NCI-H226 (cell line): ENCODE measurements at regions not wholly inside any gene's neighbourhood (a gene's known extent, or its start where the extent isn't known, plus 50 kb on each side); places are given as distances from the start of the nearest gene placed in this dataset.
A peak's percentile ranks its signal among the peaks of the same experiment; 100 is the strongest.

Experiments
- DNase-seq: peaks from one replicate; pipeline ENCODE4 v3.0.0-alpha.2; 2015

DNA sequence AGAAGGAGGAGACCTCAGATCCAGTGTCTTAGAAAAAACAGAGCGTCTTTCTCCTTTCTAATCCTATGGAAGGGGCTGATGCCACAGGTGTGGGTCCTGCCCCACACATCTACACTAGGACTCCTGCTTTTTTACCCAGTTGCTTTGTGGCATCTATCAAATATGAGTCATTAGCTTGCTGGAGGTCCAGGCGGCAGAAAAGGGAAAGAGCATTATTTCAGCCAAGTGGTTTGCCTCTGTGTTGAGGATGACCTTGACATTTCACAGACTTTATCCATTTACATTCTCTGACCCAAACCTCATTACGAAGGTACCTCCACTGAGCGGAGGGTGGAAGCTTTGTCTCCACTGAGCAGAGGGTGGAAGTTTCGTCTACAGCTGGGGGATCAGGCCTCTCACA is 308.4 kb upstream of the KLF6 start:
- no peak for DNase-seq

DNA sequence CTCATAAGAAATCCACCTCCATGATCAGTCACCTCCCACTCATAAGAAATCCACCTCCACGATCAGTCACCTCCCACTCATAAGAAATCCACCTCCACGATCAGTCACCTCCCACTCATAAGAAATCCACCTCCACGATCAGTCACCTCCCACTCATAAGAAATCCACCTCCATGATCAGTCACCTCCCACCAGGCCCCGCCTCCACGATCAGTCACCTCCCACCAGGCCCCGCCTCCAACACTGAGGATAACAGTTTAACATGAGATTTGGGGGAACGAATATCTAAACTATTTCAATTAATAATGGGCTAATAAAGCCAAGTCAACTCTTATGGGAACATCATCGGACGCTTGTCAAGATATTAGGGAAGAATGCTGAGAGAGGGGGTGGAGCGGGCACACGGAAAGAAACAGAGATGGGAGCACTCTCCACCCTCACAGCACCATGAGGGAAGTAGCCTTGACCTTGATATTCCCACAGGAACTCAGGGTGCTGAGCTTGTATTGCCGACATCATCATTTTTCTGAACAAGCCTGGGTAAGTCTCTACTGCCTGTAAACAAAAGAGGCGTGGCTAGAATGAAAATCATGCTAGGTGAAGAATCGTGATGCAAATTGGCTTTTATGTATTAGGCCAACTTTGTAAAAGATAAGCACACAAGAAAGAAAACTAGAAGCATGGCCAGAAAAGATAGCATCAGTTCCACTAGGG is 303.5 kb upstream of the KLF6 start:
- DNase-seq = no peak

GRCh38 chr10:4086131-4086898 is 301.3 kb upstream of the KLF6 start:
- no peak for DNase-seq

- peak; percentile 59 for DNase-seq
These were observed 298.5 kb upstream of the KLF6 start for GRCh38 chr10:4083509-4084003.

DNA sequence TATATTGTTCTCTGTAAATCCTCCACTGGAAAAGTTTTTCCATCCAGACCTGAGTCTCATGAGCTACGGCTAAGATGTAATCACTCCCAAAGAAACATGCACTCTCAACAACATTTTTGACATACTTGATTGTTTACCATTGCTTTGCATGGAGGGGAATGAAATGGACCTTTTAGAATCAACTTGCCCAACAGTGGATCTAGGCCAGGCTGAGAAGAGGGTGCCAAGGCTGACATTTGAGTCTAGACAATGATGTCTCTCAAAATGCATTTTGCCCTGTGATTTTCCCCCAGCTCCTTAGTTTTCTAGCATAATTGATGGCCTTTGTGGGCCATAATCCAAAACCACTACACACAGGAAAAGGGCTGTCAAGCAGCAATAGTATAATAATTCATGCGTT is 297.9 kb upstream of the KLF6 start:
- DNase-seq = peak; percentile 62

GRCh38 chr10:4081685-4082111 is 296.7 kb upstream of the KLF6 start:
- DNase-seq = no peak

DNA sequence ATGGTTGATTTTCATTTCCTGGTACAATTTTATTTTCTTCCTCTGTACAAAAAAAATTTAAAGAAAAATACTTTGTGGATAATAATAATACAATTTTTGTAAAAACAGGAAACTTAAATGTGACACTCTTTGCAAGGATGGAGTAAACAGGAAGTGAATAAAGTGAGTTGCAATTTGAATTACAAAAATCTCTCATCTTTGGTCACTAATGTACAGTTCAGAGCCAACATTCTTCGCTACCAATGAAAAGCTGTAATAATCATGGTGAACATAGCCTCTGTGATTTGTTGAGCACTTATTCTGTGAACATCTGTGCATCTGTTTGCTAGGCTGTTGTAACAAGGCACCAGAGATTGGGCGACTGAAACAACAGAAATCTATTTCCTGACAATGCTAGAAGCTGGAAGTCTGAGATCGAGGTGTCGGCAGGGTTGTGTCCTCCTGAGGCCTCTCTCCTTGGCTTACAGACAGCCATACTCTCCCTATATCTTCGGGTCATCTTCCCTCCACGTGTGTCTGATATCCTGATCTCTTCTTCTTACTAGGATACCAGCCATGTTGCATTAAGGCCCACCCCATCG is 295.3 kb upstream of the KLF6 start:
- DNase-seq = no peak

GRCh38 chr10:4079803-4080202 is 294.8 kb upstream of the KLF6 start:
- no peak for DNase-seq

- no peak for DNase-seq
These were observed 292.8 kb upstream of the KLF6 start for GRCh38 chr10:4077804-4078203.

DNA sequence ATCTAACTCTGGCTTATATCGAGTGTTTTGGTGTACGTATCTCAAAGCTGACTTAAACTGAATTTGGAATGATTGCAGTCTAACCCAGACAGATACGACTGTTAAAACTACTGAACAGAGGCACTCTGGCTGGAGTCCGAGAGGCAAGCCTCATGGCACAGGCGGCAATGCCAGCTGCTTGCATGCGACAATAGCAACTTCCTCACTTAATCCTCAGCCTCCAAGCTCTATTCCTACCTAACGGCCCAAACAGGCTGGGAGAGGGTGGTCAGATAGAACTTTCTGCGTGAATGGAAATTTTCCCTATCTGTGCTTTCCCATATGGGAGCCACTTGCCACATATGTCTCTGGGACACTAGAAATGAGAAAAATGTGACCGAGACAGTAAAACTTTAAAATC is 292.0 kb upstream of the KLF6 start:
- DNase-seq = no peak

GRCh38 chr10:4075443-4075842 is 290.4 kb upstream of the KLF6 start:
- no peak for DNase-seq

GRCh38 chr10:4074545-4075407 is 289.8 kb upstream of the KLF6 start:
- DNase-seq = no peak

DNA sequence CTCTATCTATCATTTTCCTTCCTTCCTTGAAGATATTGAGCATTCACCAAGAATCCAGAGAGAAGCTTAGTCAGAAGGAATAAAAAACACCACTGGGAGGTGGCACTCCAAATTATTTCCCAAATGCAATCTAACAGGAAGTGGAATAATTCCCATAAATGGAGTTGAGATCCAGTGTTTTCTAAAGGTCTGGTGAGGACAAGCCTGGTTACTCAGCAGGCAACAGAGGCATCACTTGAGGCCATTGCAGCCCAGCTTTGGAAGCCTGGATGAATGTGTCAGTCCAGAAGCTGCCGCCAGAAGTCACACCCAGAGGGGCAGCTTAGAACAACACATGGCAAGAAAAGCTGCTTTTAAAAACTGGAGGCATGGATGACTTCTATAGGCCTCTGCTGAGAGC is 288.9 kb upstream of the KLF6 start:
- DNase-seq = no peak

DNA sequence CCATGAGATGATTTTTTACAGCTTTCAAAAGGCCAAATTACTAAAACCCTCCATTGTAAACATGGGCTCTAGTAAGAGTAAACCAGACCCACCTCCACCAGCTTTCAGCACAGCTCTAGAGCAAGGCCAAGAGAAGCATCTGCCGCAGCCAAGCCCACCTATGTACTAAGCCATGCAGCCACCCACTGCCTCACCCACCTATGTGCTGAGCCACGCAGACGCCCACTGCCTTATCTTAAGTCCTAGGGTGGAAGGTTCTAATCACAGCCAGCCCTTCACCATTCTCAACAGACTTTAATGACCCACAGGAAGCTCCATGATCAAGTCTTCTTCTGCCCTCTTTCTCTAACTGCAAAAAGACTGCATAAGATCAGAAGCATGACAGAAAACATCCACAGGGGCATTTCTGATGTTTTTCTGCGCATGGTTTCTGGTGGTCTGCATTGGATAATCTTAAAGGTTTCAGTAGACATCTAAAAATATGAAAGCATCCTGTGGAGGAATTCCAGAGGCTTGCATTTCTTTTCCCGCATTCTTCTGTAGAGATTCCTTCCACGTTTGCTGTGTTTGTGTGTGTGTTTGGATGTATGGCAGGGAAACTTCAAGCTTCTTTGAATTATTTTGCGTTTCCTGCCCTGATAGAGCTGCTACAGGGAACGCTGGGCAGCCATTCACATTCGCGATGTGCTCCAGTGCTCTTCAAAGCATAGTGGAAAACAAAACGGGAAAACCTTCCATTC is 286.1 kb upstream of the KLF6 start:
- DNase-seq = no peak

GRCh38 chr10:4070184-4070583 is 285.2 kb upstream of the KLF6 start:
- no peak for DNase-seq

DNA sequence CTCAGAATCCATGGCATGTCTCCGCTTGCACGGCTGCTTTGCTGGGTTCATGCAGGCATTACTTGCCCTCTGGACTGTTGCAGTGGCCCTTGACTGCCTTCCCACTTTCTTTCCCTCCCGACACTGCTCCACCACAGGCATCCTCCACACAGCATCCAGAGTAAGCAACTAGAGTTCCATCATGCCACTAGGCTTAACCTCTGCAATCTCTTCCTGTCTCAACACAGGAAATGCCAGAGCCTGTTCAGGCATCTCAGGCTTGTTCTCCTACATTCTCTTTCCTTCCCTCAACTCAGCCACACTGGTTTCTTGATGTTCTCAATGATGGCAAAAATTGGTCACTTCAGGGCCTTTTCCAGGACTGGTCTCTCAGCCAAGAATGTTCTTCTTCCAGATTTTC is 284.5 kb upstream of the KLF6 start:
- peak; percentile 17 for DNase-seq

DNA sequence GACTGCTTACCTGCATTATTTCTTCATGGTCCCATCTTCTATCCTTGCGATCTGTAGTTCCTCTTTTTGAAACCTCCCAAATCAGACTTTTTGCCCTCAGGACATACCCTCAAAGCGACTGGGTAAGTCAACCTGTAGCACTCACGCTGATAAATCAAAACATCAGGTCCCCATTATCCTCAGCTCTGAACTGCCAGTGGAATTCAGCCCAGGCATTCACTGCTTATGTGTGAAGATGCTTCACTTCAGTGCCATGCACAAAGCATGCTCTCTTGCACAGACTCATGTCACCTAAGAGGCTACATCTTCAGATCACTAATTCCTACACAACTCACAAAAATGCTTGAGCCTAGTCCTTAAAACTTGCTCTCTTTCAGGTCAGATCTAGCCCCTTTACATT is 283.6 kb upstream of the KLF6 start:
- no peak for DNase-seq

DNA sequence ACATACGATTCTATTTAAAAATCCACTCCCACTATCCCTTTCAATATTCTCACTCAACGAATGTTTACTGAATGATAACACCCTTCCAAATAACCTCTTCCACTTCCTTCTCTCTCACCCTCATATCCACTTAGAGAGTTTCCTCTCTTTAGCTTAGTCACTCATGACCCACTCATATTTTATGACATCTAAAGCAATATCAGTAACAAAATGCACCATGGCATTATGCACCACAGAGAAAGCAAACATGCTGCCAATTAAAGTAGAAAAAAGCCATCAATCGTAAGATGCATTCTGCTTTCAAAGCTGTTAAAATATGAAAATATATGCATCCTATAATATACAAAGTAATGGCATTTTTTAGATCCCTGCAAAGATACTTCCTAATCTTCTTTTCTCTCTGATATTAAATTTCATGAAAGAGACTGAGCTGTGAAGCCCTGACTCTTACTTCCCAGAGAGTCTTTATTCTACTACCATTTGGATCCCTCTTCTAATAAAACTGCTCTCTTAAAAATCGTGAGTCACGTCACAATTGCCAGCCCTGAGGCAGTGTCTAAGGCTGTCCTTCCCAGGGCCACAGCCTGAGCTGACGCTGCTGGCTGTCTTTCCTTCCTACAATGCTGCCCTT is 283.0 kb upstream of the KLF6 start:
- no peak for DNase-seq

DNA sequence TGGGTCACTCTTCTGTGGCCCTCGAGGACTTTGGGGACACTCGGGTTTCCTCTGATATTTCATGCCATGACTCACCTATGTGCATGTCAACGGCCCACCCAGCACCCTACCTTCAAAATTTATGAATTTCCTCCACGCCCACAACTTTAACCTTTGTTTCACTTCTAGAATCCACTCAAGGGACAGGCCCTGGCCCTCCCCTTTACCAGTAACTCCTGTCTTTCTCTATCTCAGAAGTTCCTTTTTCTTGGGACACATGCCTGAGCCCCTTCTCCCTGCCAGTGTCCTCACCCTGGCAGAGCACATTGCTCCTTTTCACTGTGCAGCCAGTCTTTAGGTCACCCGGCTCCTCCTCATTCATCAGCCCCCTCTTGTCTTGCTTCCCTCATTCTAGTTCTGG is 282.5 kb upstream of the KLF6 start:
- DNase-seq = no peak

GRCh38 chr10:4066581-4067390 is 281.8 kb upstream of the KLF6 start:
- no peak for DNase-seq

- no peak for DNase-seq
These were observed 279.5 kb upstream of the KLF6 start for GRCh38 chr10:4064489-4064888.
